ENCODE measurements at regions not wholly inside any gene's neighbourhood (a gene's known extent, or its start where the extent isn't known, plus 50 kb on each side); places are given as distances from the start of the nearest gene placed in this dataset.

GRCh38 chr6:120652506-120652905 lies 681.8 kb downstream of the TBC1D32 start:
- TF ChIP-seq ATF7 (IDR thresholded peaks at IDR 0.05) (no peak), ATF7 (CRISPR knock-in tag; IDR thresholded peaks at IDR 0.05) (no peak), TBP (CRISPR knock-in tag; IDR thresholded peaks at IDR 0.05) (no peak), ZNF496 (CRISPR knock-in tag; IDR thresholded peaks at IDR 0.05; ENCODE audit: insufficient replicate concordance) (no peak), CTCF (CRISPR knock-in tag; IDR thresholded peaks at IDR 0.05) (no peak), ZNF510 (CRISPR knock-in tag; IDR thresholded peaks at IDR 0.05; ENCODE audit: low read depth) (no peak), CREM (IDR thresholded peaks at IDR 0.05) (no peak), CREM (CRISPR knock-in tag; IDR thresholded peaks at IDR 0.05) (no peak), SKI (IDR thresholded peaks at IDR 0.05; ENCODE audit: partially characterized antibody) (no peak), ZNF138 (CRISPR knock-in tag; IDR thresholded peaks at IDR 0.05; ENCODE audit: low read depth) (no peak), EED (CRISPR knock-in tag; IDR thresholded peaks at IDR 0.05) (no peak), SNRNP70 (IDR thresholded peaks at IDR 0.05; ENCODE audit: low read depth, low read length) (no peak), FOXC1 (CRISPR knock-in tag; IDR thresholded peaks at IDR 0.05; ENCODE audit: borderline replicate concordance) (no peak), GABPA (IDR thresholded peaks at IDR 0.05; ENCODE audit: low read depth, low read length) (no peak), GABPA (CRISPR knock-in tag; IDR thresholded peaks at IDR 0.05; ENCODE audit: low read depth) (no peak)
- TF ChIP-seq, protein P1, sequence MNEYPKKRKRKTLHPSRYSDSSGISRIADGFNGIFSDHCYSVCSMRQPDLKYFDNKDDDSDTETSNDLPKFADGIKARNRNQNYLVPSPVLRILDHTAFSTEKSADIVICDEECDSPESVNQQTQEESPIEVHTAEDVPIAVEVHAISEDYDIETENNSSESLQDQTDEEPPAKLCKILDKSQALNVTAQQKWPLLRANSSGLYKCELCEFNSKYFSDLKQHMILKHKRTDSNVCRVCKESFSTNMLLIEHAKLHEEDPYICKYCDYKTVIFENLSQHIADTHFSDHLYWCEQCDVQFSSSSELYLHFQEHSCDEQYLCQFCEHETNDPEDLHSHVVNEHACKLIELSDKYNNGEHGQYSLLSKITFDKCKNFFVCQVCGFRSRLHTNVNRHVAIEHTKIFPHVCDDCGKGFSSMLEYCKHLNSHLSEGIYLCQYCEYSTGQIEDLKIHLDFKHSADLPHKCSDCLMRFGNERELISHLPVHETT (CRISPR knock-in tag; conservative IDR thresholded peaks at IDR 0.05) = no peak
